PC-3 (cell line): ENCODE measurements at regions not wholly inside any gene's neighbourhood (a gene's known extent, or its start where the extent isn't known, plus 50 kb on each side); places are given as distances from the start of the nearest gene placed in this dataset.

Experiments used
- CTCF ChIP-seq: fragments of 300-600 bp; sonication (generic); conservative IDR thresholded peaks from 2 replicates; pipeline ENCODE4 v1.5.1; 2017; ENCODE audit warnings: antibody characterized with exemption, low read depth, mild to moderate bottlenecking, low read length
- EZH2 ChIP-seq: fragments of 300-600 bp; sonication (generic); IDR thresholded peaks from one replicate; pipeline ENCODE4 v1.6.1; 2017; ENCODE audit warnings: antibody characterized with exemption, mild to moderate bottlenecking, low read length; ENCODE audit not compliant: unreplicated experiment
- EZH2phosphoT487 ChIP-seq: fragments of 300-600 bp; sonication (generic); IDR thresholded peaks from 2 replicates; pipeline ENCODE4 v1.6.1; 2018; ENCODE audit warnings: mild to moderate bottlenecking, antibody characterized with exemption, low read length, borderline replicate concordance

- TF ChIP-seq CTCF: no peak
- no peak for TF ChIP-seq EZH2
- TF ChIP-seq EZH2phosphoT487: no peak
These were observed 547.1 kb upstream of the ZNF337 start for GRCh38 chr20:26243731-26244130.
